GM11168 (cell line): ENCODE measurements at regions not wholly inside any gene's neighbourhood (a gene's known extent, or its start where the extent isn't known, plus 50 kb on each side); places are given as distances from the start of the nearest gene placed in this dataset.
"Not testable (repeated sequence)": the region's sequence is repeated elsewhere in the genome, so short reads cannot be mapped to it uniquely, and the experiment has no call there.

Experiments used
- in situ Hi-C: fragments of 300-500 bp; cut with MboI; formaldehyde crosslinking; loops from one replicate; pipeline ENCODE4 v1.12.0; 2022; ENCODE audit warnings: low sequenced_read_pairs; ENCODE audit not compliant: unreplicated experiment

DNA sequence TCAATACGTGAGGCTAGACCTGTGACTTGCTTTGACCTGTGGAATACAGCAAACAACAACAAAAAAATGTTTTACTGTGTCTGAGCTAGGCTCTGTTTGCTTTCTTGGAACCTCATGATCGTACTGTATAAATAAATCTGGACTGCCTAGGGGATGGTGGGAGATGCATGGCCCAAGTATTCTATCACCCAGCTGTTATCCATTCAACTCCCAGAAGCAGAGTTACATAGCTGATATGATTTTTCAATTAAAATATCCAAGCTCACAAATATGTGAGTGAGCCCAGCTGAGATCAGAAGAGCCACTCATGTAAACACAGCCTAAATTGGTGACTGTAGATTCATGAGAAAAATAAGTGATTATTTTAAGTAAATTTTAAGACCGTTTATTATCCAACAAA lies 154.1 kb upstream of the THUMPD2 start:
- in situ Hi-C loops = no loop called here

DNA sequence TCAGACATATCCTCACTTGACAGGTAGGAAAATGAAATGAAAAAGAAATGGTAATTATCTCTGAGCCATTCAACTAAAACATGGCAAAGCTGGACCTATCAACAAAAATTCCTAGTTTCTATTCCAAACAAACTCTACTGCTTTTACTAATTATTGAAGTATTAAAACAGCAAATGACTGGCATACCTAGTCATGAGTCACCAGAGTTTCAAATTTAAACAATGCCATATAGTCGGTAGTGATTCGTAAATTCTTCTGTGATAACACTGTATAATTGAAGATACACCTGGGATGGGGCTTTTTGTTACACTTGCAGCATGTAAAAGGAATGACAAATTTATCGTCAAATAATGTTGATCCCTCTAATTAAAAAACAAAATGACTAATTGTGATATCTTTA lies 153.1 kb upstream of the THUMPD2 start:
- in situ Hi-C loops = no loop called here

DNA sequence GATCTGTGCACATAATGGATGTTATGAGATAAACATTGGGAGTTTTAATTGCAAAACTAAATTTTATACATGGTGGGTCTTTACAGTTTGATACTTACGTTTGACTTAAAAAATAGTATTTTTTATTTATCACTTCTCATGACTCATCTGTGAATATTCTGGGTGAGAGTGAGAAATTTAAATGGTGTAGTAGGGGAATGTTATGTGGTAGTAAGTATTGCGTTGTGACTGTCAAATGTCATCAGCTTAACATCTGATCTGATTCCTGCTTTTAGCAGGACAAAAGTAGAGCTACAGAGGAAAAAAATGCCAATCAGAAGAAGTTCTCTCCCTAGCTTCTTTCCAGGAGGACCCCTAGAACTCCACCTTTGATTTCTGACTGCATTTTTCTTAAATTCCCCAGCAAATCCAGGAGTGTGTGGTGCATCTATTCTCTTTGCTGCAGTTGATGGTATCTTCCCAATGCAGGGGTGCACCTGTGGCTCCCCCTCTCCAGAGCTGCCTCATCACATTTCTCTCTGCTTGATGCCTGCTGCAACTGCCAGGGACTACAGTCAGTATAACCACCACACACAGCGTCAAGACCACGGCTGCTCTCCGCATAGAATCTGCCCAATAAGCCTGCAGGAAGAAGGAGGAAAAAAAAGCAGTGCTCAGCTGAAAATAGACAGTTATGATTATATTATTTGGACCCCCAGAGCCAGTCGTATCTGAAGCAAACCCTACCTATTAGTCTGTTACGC lies 151.3 kb upstream of the THUMPD2 start:
- in situ Hi-C loops = no loop called here

DNA sequence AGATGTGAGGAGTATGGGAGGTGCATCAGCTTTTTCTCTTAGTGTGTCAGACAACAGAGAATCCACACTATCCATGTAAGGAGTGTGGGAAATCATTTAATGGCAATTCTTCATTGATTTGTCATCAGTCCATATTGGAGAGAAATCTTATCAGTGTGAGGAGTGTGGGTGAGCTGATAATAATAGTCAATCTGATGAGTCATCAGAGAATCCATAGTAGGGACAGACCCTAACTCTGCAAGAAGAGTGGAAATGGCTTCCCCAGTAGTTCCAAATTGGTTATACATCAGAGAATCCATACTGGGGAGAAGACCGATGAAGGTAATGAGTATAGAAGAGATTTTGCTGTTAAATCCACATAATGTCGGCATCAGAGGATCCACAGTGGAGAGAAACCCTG lies 150.5 kb upstream of the THUMPD2 start:
- in situ Hi-C loops = loop anchor here (10.0 kb wide), 1 partner anchor 625 kb away; no protein-coding TSS in a partner anchor

DNA sequence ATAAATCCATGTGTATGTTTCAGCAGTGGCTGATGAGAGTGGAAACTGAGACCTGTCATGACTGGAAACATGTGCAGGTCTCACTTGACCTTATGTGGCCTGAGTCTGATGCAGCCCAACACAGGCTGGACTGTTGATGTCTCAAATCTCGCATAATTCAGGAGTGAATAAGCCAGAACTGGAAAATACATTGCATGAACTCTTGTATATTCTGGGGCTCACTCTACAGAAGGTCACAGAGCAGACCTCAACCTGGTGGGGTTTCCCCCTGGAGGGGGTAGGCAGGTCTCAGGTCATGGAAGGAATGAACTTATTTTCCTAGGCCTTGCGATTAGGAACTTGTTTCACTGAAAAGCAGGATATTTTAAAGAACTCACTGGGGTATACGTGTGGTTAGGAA lies 146.3 kb upstream of the THUMPD2 start:
- in situ Hi-C loops = loop anchor here (10.0 kb wide), 1 partner anchor 629 kb away; no protein-coding TSS in a partner anchor

DNA sequence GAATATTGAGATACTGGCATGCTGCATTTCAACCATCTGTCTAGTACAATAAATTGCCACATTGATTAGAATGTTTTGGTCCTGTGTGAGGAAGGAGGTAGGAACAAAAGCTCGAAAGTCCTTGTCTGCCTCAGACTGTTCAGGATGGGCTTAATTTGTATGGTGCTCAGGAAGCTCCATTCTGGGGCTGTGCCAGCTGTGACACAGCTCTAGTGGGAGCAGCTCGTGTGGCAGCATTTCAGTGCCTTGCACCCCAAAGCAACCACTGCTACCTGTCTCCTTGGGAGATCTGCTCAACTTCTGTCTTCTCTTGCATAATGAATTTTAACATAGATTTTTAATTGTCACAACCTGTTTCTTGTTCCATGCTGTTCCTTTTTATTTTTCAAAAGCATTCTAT lies 144.4 kb upstream of the THUMPD2 start:
- in situ Hi-C loops = loop anchor here (10.0 kb wide), 1 partner anchor 631 kb away; no protein-coding TSS in a partner anchor

DNA sequence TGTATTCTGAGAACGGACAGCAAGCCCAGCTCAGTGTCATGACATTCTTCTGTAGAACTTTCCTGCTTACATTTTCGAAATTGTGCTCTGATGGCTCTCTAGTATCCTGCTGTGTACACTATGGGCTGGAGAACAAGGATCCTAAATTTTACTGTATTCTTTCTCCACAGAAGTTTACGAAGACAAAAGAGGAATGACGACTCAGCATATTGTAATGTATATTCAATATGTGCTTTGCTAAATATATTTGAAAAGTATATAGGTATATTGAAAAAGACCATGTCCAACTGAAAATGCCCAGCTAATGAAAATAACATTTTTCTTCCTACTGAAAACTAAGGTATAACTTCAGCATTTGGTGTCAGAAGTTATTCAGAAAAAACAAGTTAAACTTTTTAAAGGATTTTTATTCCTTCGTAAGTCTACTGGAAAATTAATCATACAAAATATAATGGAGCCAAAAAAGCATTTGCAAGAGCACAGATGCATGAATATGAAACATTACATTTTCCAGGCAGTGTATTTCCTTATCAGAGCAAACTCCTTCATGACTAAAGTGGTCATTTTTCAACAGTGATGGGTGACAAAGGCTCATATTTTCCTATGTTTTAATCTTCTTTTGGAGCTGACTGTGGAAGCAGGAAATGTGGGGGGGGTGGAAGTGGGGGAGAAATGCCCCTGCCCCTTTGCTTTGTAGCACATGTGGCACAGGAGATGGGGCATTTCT lies 143.8 kb upstream of the THUMPD2 start:
- in situ Hi-C loops = loop anchor here (10.0 kb wide), 1 partner anchor 632 kb away; no protein-coding TSS in a partner anchor

DNA sequence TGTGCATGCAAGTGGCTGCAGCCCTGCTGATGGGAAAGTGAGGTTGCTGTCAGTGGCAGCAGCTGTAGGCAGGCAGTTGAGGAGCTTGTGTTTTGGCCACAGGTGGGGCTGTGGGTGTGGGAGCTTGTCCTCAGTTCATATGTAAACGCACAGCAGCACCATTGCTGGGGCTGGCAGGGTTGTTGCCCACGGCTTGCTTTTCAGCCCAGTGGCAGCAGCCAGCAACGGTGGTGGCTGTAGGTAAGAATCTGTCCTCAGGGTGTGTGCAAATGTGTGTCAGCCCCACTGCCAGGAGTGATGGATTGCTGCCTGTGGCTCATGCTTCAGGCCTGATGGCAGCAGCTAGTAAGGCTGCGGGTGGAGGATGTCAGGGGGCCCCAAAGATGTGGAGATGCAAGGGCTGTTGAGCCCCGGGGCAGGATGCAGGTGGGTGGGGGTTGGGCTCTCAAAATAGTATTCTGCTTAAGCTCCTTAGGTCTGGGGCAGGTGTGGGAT lies 141.3 kb upstream of the THUMPD2 start:
- in situ Hi-C loops = loop anchor here (10.0 kb wide), 1 partner anchor 634 kb away; no protein-coding TSS in a partner anchor

DNA sequence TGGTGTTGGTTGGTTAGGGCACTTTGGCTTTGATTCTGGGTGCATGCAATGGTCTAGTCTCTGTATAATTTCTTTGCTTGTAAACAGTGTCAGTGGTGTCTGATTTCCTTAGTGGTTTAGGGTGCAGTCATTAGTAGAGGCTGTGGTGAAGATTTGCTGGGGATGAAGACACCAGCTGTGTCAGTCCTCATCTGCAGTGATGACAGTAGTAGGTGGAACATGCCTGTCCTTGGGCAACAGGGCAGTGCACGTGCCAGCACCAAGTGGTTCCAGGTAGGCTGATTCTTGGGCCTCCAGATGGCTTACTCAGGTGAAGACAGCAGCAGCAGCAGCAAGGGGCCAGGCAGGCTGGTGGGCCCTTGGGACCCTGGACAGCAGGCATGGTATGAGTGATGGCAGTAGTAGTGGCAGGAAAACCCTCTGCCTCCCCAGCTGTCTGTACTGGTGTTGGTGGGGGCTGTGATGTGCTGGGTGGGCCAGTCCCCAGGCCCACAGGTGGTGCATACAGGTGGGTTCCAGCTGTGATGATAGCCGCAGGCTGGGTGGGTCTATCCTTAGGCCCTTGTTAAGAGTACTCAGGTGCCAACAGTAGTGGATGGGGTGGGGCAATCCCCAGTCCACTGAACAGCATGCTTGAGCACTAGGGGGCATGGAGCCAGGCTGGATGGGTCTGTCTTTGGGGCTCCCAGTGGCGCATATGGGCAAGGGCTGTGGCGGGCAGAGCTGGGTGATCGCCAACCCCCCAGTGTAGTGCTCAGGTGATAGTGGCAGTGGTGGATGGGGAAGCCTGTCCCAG lies 140.7 kb upstream of the THUMPD2 start:
- in situ Hi-C loops = loop anchor here (10.0 kb wide), 1 partner anchor 635 kb away; no protein-coding TSS in a partner anchor

DNA sequence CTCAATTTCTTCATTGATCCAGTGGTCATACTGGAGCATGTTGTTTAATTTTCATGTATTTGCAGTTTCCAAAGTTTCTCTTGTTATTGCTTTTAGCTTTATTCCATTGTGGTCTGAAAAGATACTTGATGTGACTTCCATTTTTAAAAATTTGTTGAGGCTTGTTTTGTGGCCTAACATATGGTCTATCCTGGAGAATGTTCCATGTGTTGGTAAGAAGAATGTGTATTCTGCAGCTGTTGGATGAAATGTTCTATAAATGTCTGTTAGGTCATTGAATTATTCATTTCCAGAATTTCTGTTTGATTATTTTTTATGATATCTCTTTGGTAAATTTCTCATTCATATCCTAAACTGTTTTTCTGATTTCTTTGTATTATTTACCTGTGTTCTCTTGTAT lies 139.8 kb upstream of the THUMPD2 start:
- in situ Hi-C loops = no loop called here

DNA sequence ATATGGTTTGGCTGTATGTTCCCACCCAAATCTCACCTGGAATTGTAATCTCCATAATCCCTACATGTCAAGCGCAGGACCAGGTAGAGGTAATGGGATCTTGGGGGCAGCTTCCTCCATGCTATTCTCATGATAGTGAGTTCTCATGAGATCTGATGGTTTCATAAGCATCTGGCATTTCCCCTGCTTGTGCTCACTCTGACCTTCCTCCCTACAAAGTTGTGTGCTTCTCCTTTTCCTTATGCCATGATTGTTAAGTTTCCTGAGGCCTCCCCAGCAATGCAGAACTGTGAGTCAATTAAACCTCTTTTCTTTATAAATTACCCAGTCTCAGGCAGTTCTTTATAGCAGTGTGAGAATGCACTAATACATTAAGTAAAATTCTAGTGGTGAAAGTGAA lies 138.3 kb upstream of the THUMPD2 start:
- in situ Hi-C loops = not testable (repeated sequence)

DNA sequence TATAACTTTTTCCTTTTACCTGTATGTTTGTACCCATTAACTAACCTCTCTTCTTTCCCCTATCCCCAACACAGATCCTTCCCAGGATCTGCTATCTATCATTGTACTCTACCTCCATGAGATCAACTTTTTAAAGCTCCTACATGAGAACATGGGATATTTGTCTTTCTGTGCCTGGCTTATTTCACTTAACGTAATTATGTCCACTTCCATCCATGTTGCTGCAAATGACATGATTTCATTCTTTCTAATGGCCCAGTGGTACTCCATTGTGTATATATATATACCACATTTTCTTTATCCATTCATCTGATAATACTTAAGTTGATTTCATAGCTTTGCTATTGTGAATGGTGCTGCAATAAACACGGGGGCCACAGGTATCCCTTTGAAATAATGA lies 135.9 kb upstream of the THUMPD2 start:
- in situ Hi-C loops = no loop called here

DNA sequence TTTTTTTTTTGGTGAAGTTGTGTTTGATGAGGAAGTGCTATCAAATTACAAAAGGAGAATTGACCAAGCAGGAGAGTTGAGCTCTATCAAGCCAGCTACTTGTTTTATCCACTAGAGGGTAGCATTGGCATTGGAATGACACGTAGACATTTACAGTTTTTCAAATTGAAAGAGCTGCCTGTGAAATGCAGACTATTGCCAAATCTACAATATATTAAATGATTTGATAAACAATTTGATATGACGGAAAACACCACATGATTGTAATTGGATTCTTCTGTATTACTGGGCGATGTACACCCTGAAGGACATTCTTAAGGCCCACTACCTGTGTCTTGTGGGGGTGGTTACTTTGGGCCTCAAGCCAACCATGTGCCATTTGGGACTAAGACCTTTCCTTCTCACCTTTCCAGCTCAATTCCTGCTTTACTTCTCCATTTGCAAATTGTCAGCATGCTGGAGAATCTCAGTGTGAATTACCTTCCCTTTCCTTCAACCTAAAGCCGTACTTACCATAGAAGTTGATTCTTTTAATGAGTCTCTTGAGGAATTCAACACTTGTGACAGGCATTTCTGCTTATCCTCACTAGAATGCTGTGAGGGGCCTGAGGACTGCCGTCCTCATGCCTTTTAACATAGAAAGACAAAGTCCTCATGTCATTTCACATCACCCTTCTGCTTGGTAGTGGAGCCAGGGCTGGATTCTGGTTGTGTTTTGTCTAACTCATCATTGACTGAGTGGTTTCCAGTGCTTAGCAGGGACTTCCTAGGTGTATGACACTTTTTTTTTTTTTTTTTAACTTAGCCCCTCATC lies 134.8 kb upstream of the THUMPD2 start:
- in situ Hi-C loops = no loop called here

DNA sequence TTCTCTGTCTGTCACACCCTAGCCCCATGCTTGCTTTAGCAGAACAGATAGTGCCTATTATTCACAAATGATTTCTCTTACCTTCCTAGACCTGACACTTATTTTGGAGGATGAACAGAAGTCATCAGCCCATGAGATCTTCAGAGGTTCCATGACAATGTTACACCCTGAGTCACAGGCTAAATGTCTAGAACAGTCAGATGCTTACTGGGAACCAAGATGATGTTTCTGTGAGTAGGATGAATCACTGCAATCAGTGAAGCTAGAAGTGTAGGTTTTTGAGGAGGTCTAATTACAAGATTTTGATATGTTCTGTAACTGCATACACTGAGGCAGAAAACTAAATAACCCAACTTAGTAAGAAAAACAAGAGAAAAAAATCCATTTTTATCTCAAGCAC lies 123.0 kb upstream of the THUMPD2 start:
- in situ Hi-C loops = no loop called here

DNA sequence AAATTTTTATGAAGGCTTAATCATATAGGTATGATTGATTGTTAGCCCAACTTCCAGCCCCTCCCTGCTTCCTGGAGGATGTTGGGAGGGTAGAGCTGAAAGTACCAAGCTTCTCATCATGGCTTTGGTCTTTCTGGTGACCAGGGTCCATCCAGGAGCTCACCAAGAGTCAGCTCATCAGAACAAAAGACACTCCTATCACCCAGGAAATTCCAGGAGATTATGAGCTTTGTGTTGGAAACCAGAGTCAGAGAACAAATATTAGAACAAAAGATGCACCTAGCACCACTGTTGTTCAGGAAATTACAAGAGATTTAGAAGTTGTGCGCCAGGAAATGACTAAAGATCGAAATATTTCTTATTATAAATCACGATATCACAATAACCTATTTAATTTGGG lies 119.9 kb upstream of the THUMPD2 start:
- in situ Hi-C loops = no loop called here

DNA sequence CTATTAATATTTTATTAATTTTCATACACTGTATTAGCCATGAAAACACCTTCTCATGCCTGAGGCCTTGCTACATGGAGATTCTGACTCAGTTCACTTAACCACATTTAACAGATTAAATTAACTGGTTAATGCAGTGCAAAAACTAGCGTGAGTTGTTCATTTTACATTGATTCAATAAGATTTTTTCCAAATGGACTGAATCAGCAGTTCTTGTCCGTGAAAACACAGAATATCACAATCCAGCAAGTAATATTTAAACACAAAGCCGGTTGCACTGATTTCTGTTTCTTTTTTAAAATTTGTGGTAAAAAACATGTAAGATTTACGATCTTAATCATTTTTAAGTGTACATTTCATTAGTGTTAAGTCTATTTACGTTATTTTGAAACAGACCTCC lies 118.2 kb upstream of the THUMPD2 start:
- in situ Hi-C loops = no loop called here

DNA sequence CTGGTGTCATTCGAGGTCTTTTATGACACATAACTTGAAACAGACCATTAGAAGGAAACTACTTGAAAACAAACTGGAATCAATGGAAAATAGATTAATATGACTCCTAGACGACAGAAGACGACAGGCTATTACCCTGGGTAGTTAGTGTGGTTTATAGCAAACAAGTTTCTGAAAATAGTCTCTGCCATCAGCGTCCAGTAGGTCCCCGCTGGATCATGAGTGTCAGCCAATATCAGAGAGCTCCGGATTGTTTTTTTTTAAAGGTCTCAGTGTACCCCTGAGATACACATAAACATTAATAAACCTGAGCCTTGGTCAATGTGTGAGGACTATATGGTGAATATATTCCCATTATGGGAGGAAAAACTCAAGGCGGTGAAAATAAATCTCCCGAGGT lies 115.0 kb upstream of the THUMPD2 start:
- in situ Hi-C loops = no loop called here

DNA sequence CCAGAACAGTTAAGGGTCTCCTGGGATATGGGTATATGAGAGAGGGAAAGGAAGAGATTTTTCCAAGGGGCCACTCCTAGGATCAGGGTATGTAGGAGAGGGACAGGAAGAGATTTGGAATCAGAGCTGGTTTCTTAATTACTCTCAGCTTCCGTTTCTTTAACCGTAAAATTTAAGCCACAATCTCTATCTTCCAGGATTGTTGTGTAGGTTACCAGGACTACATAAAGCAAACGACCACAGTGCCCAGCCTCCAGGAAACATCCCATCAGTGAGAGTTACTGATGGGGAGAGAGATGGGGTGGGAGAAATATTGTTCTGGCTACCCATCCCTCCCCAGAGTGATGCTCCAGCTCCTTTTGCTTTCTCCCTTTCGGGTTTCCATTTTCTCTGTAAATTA lies 114.6 kb upstream of the THUMPD2 start:
- in situ Hi-C loops = no loop called here

DNA sequence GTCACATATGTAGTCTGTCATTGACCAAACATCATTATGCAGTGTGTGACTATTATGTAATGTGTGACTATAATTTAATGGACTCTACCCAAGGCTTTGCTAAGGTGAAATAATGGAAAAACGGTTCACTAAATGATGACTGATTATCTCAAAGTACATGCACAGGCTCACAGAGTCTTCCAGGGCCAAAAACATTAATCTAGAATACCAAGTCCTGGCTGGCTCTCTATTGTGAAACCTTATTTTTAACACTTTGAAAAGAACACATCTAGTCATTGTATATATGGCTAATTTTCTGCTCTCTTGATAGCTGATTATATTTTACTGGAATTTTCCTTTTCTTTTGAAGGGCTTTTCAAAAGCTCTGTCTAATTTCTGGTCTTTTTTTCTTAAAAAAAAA lies 102.9 kb upstream of the THUMPD2 start:
- in situ Hi-C loops = no loop called here

DNA sequence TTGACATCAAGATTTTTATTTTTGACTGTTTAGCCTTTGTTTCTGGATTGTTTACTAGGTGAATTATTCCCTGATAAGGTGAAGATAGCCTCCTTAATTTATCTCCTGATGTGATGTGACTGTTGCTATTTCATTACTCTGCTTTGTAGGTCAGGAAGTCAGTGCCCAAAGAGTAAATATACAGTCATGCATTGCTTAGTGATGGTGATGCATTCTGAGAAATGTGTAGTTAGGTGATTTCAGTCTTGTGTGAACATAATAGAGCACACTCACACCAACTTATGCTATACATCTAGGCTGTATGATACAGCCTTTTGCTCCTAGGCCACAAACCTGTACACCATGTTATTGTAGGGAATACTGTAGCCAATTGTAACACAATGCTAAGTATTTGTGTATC lies 102.4 kb upstream of the THUMPD2 start:
- in situ Hi-C loops = no loop called here
